ENCODE measurements at regions not wholly inside any gene's neighbourhood (a gene's known extent, or its start where the extent isn't known, plus 50 kb on each side); places are given as distances from the start of the nearest gene placed in this dataset.

DNA sequence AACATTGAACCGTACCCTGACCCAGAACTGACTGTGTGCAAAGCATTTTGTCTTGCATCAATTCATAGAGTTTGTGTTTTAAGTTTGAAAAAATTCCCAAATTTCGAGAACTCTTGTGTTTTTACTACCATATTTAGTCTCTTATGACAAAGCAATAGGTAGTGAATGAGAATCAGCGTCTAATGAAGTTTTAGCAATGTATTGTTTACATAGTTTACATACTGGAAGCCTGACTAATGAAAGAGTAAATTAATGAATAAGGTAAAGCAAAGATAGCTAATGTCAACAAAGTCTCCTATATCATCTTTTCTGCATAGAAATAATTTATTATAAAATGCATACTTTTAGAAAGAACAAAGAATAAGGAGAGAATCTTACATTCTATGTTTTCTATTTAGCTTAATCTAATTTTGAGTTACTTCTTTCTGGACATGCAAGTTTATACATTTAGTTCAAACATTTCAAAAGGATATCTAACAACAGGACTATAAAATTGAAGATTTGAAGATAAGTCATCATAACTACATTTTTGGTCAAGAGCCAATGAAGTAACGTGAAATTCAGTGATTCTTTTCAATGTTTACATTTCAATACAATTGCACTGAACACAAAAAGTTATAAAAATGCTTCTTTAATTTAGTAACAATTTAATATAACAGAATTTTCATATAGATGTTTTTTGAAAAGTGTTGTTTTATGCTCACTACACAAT is 1943.7 kb downstream of the NCAM2 start:
- Histone ChIP-seq H3K36me3 (ENCODE audit: control insufficient read depth in 2 of 2, insufficient read depth in 2 of 2, low read length in 1 of 2) (no peaks in the 10 kb centered on the region), H4K20me1 (ENCODE audit: control insufficient read depth, insufficient read depth) (no peaks in the 10 kb centered on the region), H3K4me3 (no peak overlapping the region), H3K9ac (ENCODE audit: control insufficient read depth, insufficient read depth, low read length) (no peak overlapping the region), H3K79me2 (ENCODE audit: control insufficient read depth, insufficient read depth, low read length) (no peaks in the 10 kb centered on the region), H3K9me3 (replicated peaks; ENCODE audit: control insufficient read depth, insufficient read depth, low read length) (no peaks in the 10 kb centered on the region), H3K27me3 (replicated peaks in 1 of 2; ENCODE audit: control insufficient read depth in 2 of 2, insufficient read depth in 2 of 2, low read length in 1 of 2) (no peaks in the 10 kb centered on the region), H3K4me1 (ENCODE audit: control insufficient read depth, insufficient read depth, low read length) (no peaks in the 10 kb centered on the region), H2AFZ (ENCODE audit: control insufficient read depth, low read depth, low read length) (no peak overlapping the region), H3K27ac (ENCODE audit: control insufficient read depth, insufficient read depth) (no peak overlapping the region), H3K4me2 (ENCODE audit: control insufficient read depth, insufficient read depth) (no peak overlapping the region)
- 3% methylated on average over 4 of the region's 4 CpGs for WGBS (ENCODE audit: insufficient coverage, insufficient replicate concordance, low lambda C conversion rate, missing lambda C conversion rate)
- FAIRE-seq (no peak), ATAC-seq (no peak), DNase-seq (ENCODE audit: low read depth, low spot score) (no peak)
- in situ Hi-C loops (cut with MboI) (no loop called here), intact Hi-C loops (cut with micrococcal nuclease; ENCODE audit: unreplicated experiment) (no loop called here)
- ChIA-PET SMC1A (ENCODE audit: uncharacterized antibody, unreplicated experiment) (no interaction called here), RAD21 (ENCODE audit: unreplicated experiment) (no interaction called here), POLR2A (no interaction called here), CTCF (no interaction called here)
- no peak for TF ChIP-seq RAD51 (IDR thresholded peaks at IDR 0.05)
- no peak for TF ChIP-seq CBX5 (IDR thresholded peaks at IDR 0.05; ENCODE audit: low read depth)
- BruUV-seq (replicated peaks): no TSS peak

DNA sequence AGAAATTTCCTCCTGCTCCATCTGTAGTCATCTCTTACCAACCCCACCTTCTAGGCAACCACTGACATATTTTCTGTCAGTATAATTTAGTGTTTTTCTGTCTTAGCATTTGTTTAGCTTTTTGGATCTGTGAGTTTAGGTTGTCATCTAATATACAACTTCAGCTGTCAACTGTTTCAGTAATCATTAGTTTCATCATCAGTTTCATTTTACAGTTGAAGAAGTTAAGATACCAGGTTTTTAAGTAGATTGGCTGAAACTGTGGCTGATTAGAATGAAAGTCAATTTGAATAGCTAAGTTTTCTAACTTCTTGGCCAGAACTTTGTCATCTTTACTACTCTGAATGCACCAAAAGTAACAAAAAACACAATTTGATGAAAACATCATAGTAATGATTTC is 1957.3 kb downstream of the NCAM2 start:
- FAIRE-seq (no peak), ATAC-seq (no peak), DNase-seq (ENCODE audit: low read depth, low spot score) (no peak)
- H3K79me2 ChIP-seq (ENCODE audit: control insufficient read depth, insufficient read depth, low read length): no peaks in the 10 kb centered on the region
- H3K9ac ChIP-seq (ENCODE audit: control insufficient read depth, insufficient read depth, low read length): no peak overlapping the region
- TF ChIP-seq ASH2L (IDR thresholded peaks at IDR 0.05; ENCODE audit: borderline replicate concordance, low read depth) (no peak), NBN (IDR thresholded peaks at IDR 0.05) (no peak), JUND (IDR thresholded peaks at IDR 0.05; ENCODE audit: low read depth, low read length) (no peak), PAX5 (IDR thresholded peaks at IDR 0.05; ENCODE audit: borderline replicate concordance, low read depth, low read length) (no peak), CEBPB (IDR thresholded peaks at IDR 0.05; ENCODE audit: borderline replicate concordance in 1 of 2, low read depth in 2 of 2, low read length in 2 of 2) (no peak)
- TF ChIP-seq, protein P1, sequence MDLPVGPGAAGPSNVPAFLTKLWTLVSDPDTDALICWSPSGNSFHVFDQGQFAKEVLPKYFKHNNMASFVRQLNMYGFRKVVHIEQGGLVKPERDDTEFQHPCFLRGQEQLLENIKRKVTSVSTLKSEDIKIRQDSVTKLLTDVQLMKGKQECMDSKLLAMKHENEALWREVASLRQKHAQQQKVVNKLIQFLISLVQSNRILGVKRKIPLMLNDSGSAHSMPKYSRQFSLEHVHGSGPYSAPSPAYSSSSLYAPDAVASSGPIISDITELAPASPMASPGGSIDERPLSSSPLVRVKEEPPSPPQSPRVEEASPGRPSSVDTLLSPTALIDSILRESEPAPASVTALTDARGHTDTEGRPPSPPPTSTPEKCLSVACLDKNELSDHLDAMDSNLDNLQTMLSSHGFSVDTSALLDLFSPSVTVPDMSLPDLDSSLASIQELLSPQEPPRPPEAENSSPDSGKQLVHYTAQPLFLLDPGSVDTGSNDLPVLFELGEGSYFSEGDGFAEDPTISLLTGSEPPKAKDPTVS (IDR thresholded peaks at IDR 0.05; ENCODE audit: low read depth, low read length): no peak
- H3K9me3 ChIP-seq (replicated peaks; ENCODE audit: control insufficient read depth, insufficient read depth, low read length): no peaks in the 10 kb centered on the region
- no peaks in the 10 kb centered on the region for H3K36me3 ChIP-seq (ENCODE audit: control insufficient read depth in 2 of 2, insufficient read depth in 2 of 2, low read length in 1 of 2)
- no peaks in the 10 kb centered on the region for H3K4me1 ChIP-seq (ENCODE audit: control insufficient read depth, insufficient read depth, low read length)
- ChIA-PET POLR2A (no interaction called here), RAD21 (ENCODE audit: unreplicated experiment) (no interaction called here), SMC1A (ENCODE audit: uncharacterized antibody, unreplicated experiment) (no interaction called here), CTCF (no interaction called here)
- H3K4me2 ChIP-seq (ENCODE audit: control insufficient read depth, insufficient read depth): no peak overlapping the region
- no peak overlapping the region for H2AFZ ChIP-seq (ENCODE audit: control insufficient read depth, low read depth, low read length)
- no TSS peak for BruUV-seq (replicated peaks)
- H3K4me3 ChIP-seq: no peak overlapping the region
- no peak overlapping the region for H3K27ac ChIP-seq (ENCODE audit: control insufficient read depth, insufficient read depth)
- in situ Hi-C loops (cut with MboI) (no loop called here), intact Hi-C loops (cut with micrococcal nuclease; ENCODE audit: unreplicated experiment) (no loop called here)
- H3K27me3 ChIP-seq (replicated peaks in 1 of 2; ENCODE audit: control insufficient read depth in 2 of 2, insufficient read depth in 2 of 2, low read length in 1 of 2): no peaks in the 10 kb centered on the region
- no peaks in the 10 kb centered on the region for H4K20me1 ChIP-seq (ENCODE audit: control insufficient read depth, insufficient read depth)
